Kidney capillary endothelial cell (primary cell): ENCODE measurements at regions not wholly inside any gene's neighbourhood (a gene's known extent, or its start where the extent isn't known, plus 50 kb on each side); places are given as distances from the start of the nearest gene placed in this dataset.
"Not testable (repeated sequence)": the region's sequence is repeated elsewhere in the genome, so short reads cannot be mapped to it uniquely, and the experiment has no call there.

Experiments used
- DNase-seq: peaks from one replicate; pipeline ENCODE4 v3.0.0-alpha.2; 2018; ENCODE audit warnings: low spot score

DNA sequence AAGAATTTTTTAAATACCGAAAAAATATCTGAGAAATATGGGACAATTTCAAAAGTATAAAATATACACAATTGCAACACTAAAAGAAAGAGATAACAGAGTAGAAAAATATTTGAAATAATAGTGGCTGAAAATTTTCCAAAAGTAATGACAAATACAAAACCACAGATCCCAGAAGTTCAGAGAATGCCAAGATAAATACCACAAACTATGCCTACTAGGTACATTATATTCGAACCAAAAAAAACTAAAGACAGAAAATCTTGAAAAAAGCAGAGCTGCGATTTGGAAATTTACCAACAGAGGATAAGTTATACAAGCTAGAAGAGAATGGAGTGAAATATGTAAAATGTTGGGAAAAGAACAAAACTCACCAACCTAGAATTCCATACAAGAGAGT lies 191.3 kb upstream of the ELAC2 start:
- no peak for DNase-seq

DNA sequence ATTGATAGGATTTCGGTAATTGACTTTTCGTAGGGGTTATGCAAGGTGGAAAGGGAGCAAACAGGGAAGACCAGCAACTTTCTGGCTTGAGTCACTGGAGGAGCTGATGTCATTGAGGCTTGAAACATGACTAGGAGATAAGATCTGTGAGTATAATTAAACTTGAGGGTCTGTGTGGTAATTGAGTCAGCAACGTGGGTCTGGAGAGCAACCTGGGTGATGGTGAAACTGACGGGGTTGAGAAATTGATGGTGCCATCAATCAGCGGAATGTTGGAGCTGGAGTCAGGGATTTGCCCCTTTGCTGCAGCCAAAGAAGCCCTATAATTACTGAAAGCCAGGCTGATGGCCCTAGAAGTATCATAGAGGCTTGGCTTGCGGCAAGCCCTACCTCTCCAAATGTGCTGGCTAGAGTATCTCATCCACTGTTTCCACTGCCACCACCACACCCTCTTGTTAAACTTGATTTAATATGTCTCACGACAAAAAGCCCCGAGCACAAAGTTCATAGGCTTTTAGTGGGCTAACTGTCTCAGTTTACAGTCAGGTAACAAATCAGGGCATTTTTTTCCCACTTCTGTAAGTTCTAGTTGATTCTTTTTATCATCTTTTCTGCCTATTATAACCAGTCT lies 186.9 kb upstream of the ELAC2 start:
- no peak for DNase-seq

DNA sequence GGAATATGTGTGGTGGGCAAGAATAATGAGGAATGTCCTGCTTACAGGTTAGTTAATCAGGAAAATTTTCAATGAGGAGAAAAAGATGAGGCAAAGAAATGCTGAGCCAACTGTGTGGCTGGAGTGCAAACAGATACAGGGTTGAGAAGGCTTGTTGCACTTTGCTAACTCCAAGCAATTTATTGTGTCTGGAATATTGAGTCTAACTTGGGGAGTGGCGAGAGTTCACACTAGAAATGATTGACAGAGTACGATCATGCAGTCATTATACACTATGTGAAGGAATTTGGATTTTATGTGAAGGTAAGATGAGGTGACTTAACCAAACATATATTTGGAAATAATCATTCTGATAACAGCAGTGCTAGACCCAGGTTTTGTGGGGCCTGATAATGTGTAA lies 185.0 kb upstream of the ELAC2 start:
- no peak for DNase-seq

DNA sequence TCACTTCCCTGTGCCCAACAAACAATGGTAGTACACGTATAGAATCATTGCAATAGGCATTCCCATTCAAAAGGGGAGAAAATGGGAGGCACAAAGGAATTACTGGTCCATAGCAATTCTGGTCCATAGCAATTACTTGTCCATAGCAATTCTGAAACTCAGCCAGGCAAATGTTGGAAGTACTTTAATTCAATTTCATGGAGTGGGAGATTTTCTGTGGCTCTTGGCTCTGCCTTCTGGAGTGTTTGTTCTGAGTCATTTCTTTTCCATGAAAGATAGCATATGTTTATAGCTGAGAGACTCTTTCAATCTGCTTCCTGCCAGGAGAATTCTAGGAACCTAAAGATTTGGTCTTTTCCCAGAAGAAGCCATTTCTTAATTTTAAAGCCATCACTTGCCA lies 182.8 kb upstream of the ELAC2 start:
- DNase-seq: no peak

DNA sequence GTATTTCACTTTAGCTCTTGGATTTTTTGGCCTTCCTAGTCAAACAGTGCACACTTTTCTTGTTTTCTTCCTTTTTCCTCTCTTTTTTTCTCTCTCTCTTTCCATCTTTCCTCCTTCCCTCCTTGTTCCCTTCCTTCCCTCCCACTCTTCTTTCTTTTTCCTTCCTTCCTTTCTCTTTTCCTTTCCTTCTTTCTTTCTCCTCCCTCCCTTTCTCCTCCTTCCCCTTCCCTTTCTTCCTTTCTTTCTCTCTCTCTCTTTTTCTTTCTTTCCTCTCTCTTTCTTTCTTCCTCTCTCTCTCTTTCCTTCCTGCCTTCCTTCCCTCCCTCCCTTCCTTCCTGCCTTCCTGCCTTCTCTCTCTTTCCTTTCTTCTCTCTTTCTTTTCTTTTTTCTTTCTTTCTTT lies 181.6 kb upstream of the ELAC2 start:
- no peak for DNase-seq

- no peak for DNase-seq
These were observed 179.8 kb upstream of the ELAC2 start for GRCh38 chr17:13197586-13197985.

- no peak for DNase-seq
These were observed 177.1 kb upstream of the ELAC2 start for GRCh38 chr17:13194887-13195286.

DNA sequence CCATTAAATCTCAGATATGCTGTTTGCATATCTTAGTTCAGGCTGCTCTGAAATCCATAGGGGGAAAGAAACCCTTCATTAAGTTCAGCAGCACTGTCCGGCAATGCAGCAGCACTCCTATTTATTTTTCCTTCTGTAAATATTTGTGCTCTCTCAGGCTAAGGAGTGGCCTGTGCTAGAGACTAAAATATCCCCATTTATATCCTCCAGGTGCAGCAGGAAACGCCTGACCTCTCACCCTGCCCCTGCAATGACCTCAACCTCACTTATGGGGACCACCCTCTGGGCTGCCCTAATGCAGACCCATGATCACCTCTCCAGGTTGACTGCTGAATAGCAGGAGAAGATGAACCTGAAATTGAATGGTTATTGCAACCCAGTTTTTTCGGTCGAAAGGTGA lies 165.0 kb upstream of the ELAC2 start:
- no peak for DNase-seq

GRCh38 chr17:13182450-13182849 lies 164.6 kb upstream of the ELAC2 start:
- no peak for DNase-seq

- DNase-seq: no peak
These were observed 163.9 kb upstream of the ELAC2 start for GRCh38 chr17:13181683-13182082.

- DNase-seq: no peak
These were observed 158.6 kb upstream of the ELAC2 start for GRCh38 chr17:13176436-13176835.

- no peak for DNase-seq
These were observed 154.0 kb upstream of the ELAC2 start for GRCh38 chr17:13171790-13172189.

DNA sequence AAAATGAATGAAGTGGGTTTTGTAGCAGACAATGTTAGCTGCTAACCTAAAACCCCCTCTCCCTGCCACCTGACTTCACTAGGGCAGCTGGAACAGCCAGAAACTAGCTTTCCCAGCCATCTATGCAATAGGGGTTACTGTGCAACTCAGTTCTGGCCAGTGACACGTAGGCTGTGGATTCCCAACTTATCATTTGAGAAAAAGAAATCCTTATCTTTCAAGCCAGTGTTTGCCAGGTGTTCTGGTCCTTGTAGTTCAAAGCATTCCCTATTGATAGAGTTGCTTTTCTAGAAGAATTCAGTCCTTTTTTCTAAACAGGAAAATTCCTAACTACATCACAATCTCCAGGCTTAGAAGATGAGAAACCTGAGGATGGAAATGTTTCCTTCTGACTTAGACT lies 144.5 kb upstream of the ELAC2 start:
- no peak for DNase-seq

DNA sequence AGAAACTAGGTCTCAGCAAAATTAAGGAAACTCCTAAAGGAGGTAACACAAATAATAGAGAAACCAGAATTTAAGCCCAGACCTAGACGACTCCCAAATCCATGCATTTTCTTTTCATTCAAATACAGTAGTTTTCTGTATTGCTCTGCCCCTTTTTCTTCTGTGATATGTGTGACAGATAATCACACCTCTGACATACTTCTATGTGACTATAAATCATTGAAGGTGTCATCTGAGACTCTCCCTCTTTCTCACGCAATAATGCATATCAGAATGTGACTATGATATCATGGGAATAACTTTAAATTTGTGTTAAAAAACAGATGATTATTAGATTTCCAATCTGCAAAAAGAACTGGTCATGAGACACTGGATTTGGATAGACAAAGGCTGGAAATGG lies 143.0 kb upstream of the ELAC2 start:
- no peak for DNase-seq

GRCh38 chr17:13160296-13160695 lies 142.5 kb upstream of the ELAC2 start:
- no peak for DNase-seq

DNA sequence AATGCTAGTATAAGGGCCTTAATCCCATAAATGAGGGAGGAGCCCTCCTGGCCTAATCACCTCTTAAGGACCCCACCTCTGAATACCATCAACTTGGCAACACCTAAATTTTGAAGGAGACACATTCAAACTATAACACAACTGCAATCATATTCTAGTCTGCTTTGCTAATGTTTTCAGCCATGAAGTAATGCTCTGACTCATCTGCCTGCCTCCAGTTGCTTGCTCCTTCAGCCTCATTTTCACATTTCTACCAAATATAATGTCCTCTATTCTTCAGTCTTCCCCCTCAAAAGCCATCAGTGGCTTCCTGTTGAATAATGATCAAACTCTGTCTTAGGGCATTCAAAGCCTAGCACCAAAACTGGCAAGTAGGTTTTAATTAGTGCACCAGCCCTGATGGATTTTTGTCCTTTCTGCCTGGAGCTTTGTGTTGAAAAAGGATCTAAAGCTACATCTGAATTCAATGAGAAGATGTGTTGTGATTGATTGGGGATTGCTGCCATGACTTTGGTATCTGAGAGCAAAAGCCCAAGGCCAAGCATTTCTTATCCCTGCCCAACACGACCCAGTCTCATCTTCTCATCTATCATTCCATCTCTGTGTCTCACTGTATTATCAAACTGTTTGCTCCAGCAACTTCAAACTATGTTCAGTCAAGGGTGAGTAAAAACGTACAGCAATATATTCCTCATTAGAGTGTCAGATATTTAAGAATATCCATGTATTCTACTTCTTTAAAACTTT lies 140.8 kb upstream of the ELAC2 start:
- no peak for DNase-seq

GRCh38 chr17:13157656-13158055 lies 139.8 kb upstream of the ELAC2 start:
- no peak for DNase-seq

- no peak for DNase-seq
These were observed 137.1 kb upstream of the ELAC2 start for GRCh38 chr17:13154930-13155329.

DNA sequence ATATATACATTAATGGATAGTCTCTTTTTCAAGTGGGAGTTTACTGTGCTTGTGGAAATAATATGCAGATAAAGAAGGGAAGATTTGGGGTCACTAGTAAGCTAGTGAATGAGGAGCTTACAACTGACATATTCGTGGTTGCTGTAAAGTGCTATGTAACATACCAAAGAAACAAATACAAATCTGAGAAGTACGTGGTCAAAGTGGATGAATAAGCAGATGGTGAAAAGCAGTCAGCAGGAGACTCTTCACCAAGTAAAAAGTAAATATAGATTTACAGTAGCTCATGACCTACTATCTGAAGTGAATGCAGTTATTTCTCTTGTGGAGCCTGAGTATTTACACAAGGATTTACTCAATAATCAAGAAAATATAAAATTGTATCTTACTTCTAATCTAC lies 136.6 kb upstream of the ELAC2 start:
- no peak for DNase-seq

- DNase-seq: no peak
These were observed 135.2 kb upstream of the ELAC2 start for GRCh38 chr17:13153036-13153435.

- no peak for DNase-seq
These were observed 134.7 kb upstream of the ELAC2 start for GRCh38 chr17:13152501-13152900.

GRCh38 chr17:13150738-13151137 lies 132.9 kb upstream of the ELAC2 start:
- not testable (repeated sequence) for DNase-seq

DNA sequence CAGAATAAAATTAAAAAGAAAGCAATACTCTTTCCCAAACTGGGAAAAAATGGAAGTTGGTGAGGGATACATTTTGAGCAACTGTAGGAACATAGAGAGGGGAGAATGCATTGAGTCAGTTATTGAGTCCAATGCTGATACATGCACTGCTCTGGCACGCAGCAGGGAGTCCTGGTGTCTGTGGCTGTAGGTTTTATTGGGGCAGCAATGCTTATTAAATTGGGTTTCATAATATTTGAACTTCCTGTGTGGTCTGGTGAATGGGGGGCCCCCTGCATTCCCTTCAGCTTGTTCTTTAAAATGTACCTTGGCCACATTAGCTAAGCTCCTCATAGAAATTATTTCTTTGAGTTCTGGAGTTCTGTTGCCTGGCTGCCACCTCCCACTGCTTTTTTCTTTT lies 125.2 kb upstream of the ELAC2 start:
- no peak for DNase-seq

- DNase-seq: no peak
These were observed 122.9 kb upstream of the ELAC2 start for GRCh38 chr17:13140750-13141149.
